ENCODE measurements at regions not wholly inside any gene's neighbourhood (a gene's known extent, or its start where the extent isn't known, plus 50 kb on each side); places are given as distances from the start of the nearest gene placed in this dataset.

DNA sequence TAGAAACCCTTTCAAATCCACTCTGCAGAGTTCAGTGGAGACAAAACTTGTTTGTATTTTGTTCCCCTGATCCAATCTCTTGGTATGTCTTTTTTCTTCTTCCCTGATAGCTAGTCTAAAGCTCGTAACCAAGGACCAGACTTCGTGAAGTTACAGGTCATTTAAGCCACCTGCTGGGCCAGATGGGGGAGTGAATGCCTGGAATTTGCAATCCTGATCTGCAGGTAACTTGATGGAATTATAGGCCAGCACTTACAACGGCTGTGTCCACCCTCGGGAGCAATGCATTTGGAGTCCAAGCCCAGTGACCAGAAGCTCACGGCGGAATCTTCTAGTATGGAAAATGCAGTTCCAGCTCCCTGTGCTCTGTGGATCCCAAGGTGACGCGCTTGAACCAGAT lies 566.9 kb downstream of the TCERG1L start:
- CTCF ChIA-PET, result no interaction called here
- peaks cover 0 to 1% (median 0%) of the 10 kb centered on the region in 7 donors for H3K4me1 Mint-ChIP-seq
- H3K36me3 Mint-ChIP-seq, result no peaks in the 10 kb centered on the region

DNA sequence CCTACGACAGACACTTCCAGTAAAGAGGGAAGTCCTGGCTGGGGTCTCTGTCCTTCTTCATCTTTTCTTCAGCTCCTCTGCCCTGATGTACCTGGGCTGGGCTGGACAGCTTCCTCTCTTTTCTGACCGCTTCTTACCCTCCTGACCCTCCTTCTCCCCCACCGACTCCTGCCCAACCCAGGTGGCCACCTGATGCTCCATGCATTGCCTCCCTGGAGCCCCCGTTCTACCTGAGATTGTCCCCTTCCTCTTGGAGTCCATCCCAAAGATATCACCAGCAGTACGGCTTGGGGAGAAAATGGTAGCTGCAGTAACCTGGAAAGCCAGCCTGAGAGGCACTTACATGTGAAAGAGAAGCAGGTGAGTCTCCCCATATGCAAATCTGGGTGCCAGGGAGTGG lies 566.3 kb downstream of the TCERG1L start:
- Histone ChIP-seq H3K27ac (ENCODE audit: low read depth, low read length) (no peak overlapping the region), H3K27me3 (ENCODE audit: control insufficient read depth in 2 of 2, insufficient read depth in 2 of 2, low read length in 2 of 2) (no peaks in the 10 kb centered on the region), H3K9me3 (ENCODE audit: control insufficient read depth in 2 of 3, low read length in 3 of 3) (no peaks in the 10 kb centered on the region), H3K4me3 (ENCODE audit: low read length) (no peak overlapping the region), H3K4me1 (ENCODE audit: control insufficient read depth in 2 of 2, insufficient read depth in 2 of 2, low read length in 2 of 2) (no peaks in the 10 kb centered on the region), H3K36me3 (ENCODE audit: control insufficient read depth in 2 of 3, insufficient read depth in 3 of 3, low read length in 3 of 3) (no peaks in the 10 kb centered on the region)
- POLR2A ChIA-PET, result no interaction called here
- intact Hi-C loops (cut with micrococcal nuclease), result no loop called here
- Mint-ChIP-seq H3K27ac (no peak overlapping the region), H3K36me3 (no peaks in the 10 kb centered on the region), H3K9me3 (peaks cover 0 to 3% (median 0%) of the 10 kb centered on the region in 11 donors), H3K4me1 (peaks cover 0 to 1% (median 0%) of the 10 kb centered on the region in 7 donors), H3K4me3 (no peak overlapping the region), H3K27me3 (peaks cover 0 to 10% (median 7%) of the 10 kb centered on the region in 5 donors)
- CTCF ChIA-PET, result no interaction called here
- DNase-seq (no peak), ATAC-seq (no peak)

More for the DNA sequence above, 566.9 kb downstream of the TCERG1L start:
- intact Hi-C loops (cut with micrococcal nuclease), result no loop called here
- H3K27ac ChIP-seq (ENCODE audit: low read depth, low read length), result no peak overlapping the region
- no peaks in the 10 kb centered on the region for H3K27me3 ChIP-seq (ENCODE audit: control insufficient read depth in 2 of 2, insufficient read depth in 2 of 2, low read length in 2 of 2)
- no peaks in the 10 kb centered on the region for H3K36me3 ChIP-seq (ENCODE audit: control insufficient read depth in 2 of 3, insufficient read depth in 3 of 3, low read length in 3 of 3)
- H3K9me3 Mint-ChIP-seq, result peaks cover 0 to 4% (median 0%) of the 10 kb centered on the region in 11 donors
- peaks cover 0 to 7% (median 4%) of the 10 kb centered on the region in 5 donors for H3K27me3 Mint-ChIP-seq
- H3K27ac Mint-ChIP-seq, result no peak overlapping the region
- H3K4me1 ChIP-seq (ENCODE audit: control insufficient read depth in 2 of 2, insufficient read depth in 2 of 2, low read length in 2 of 2), result no peaks in the 10 kb centered on the region
- POLR2A ChIA-PET, result no interaction called here
- H3K9me3 ChIP-seq (ENCODE audit: control insufficient read depth in 2 of 3, low read length in 3 of 3), result no peaks in the 10 kb centered on the region
- no peak overlapping the region for H3K4me3 ChIP-seq (ENCODE audit: low read length)
- no peak overlapping the region for H3K4me3 Mint-ChIP-seq
- DNase-seq (no peak), ATAC-seq (no peak)

DNA sequence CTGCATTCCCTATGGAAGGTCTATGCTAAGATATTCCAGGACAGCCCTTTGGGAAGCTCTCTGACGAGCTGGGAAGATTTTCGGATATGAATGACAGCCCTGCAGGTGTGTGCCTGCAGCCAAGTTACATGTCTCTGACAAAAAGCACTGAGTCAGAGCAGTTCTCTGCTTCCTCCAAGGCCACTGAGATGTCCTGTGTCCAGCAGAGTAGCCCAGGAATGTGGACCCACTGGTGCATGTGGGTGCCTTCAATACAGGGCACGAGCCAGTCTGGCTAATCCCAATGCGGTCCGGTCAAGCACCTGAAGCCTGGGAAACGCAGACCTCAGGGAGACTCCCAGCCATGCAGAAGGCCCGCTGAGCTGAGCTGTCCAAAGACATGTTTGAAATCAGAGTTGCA lies 565.7 kb downstream of the TCERG1L start:
- ChIA-PET POLR2A (no interaction called here), CTCF (no interaction called here)
- no peak overlapping the region for H3K27ac Mint-ChIP-seq
- peaks cover 0 to 3% (median 0%) of the 10 kb centered on the region in 11 donors for H3K9me3 Mint-ChIP-seq
- ATAC-seq, result no peak
- DNase-seq, result no peak
- Histone ChIP-seq H3K27me3 (ENCODE audit: control insufficient read depth in 2 of 2, insufficient read depth in 2 of 2, low read length in 2 of 2) (no peaks in the 10 kb centered on the region), H3K36me3 (ENCODE audit: control insufficient read depth in 2 of 3, insufficient read depth in 3 of 3, low read length in 3 of 3) (no peaks in the 10 kb centered on the region), H3K4me1 (ENCODE audit: control insufficient read depth in 2 of 2, insufficient read depth in 2 of 2, low read length in 2 of 2) (no peaks in the 10 kb centered on the region), H3K4me3 (ENCODE audit: low read length) (no peak overlapping the region), H3K9me3 (ENCODE audit: control insufficient read depth in 2 of 3, low read length in 3 of 3) (no peaks in the 10 kb centered on the region), H3K27ac (ENCODE audit: low read depth, low read length) (no peak overlapping the region)
- no peak overlapping the region for H3K4me3 Mint-ChIP-seq
- no peaks in the 10 kb centered on the region for H3K36me3 Mint-ChIP-seq
- H3K4me1 Mint-ChIP-seq, result peaks cover 0 to 1% (median 0%) of the 10 kb centered on the region in 7 donors
- intact Hi-C loops (cut with micrococcal nuclease), result no loop called here
- peaks cover 0 to 10% (median 7%) of the 10 kb centered on the region in 5 donors for H3K27me3 Mint-ChIP-seq

DNA sequence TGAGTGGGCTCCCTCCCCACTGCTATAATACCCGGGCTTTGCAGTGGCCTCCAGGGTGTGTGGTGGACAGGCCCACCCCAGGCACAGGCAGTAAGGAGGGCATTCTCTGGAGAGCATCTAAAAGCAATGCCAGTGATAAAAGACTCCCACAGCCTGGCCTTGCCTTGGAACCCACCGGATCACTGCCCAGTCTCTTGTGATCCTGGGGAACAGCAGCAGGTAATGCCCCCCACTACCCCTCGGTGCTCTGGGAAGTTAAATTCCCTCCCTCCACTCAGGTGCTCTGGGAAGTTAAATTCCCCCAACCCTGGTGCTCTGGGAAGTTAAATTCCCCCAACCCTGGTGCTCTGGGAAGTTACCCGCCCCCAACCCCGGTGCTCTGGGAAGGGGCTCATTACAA lies 565.2 kb downstream of the TCERG1L start:
- ChIA-PET POLR2A (no interaction called here), CTCF (no interaction called here)
- Histone ChIP-seq H3K9me3 (ENCODE audit: control insufficient read depth in 2 of 3, low read length in 3 of 3) (no peaks in the 10 kb centered on the region), H3K36me3 (ENCODE audit: control insufficient read depth in 2 of 3, insufficient read depth in 3 of 3, low read length in 3 of 3) (no peaks in the 10 kb centered on the region), H3K4me1 (ENCODE audit: control insufficient read depth in 2 of 2, insufficient read depth in 2 of 2, low read length in 2 of 2) (no peaks in the 10 kb centered on the region), H3K27ac (ENCODE audit: low read depth, low read length) (no peak overlapping the region), H3K27me3 (ENCODE audit: control insufficient read depth in 2 of 2, insufficient read depth in 2 of 2, low read length in 2 of 2) (no peaks in the 10 kb centered on the region), H3K4me3 (ENCODE audit: low read length) (no peak overlapping the region)
- intact Hi-C loops (cut with micrococcal nuclease), result no loop called here
- H3K27me3 Mint-ChIP-seq, result peaks cover 0 to 14% (median 7%) of the 10 kb centered on the region in 5 donors
- ATAC-seq (no peak), DNase-seq (no peak)
- H3K4me3 Mint-ChIP-seq, result no peak overlapping the region
- no peaks in the 10 kb centered on the region for H3K36me3 Mint-ChIP-seq
- no peak overlapping the region for H3K27ac Mint-ChIP-seq
- H3K4me1 Mint-ChIP-seq, result peaks cover 0 to 1% (median 0%) of the 10 kb centered on the region in 7 donors
- H3K9me3 Mint-ChIP-seq, result peaks cover 0 to 3% (median 0%) of the 10 kb centered on the region in 11 donors

DNA sequence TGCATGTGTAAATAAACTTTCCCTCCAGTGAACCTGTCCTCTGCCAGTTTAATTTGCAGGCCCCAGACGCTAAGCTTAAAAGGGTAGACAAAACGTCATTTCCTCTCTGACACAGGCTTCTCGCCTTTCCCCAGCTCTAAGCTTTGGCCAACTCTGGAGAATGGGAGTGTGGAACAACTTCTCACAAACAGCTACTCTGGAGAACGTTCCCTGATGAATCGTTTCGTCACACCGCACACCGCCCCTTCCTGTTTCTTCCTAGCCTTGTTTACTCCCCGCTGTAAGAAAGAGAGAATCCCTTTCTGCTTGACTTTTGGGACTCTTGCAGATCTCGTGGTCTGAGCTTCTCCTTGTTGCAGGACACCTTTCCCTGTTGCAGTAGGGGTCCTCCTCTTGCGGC lies 564.2 kb downstream of the TCERG1L start:
- ATAC-seq, result no peak
- H3K9me3 Mint-ChIP-seq, result peaks cover 0 to 2% (median 0%) of the 10 kb centered on the region in 11 donors

DNA sequence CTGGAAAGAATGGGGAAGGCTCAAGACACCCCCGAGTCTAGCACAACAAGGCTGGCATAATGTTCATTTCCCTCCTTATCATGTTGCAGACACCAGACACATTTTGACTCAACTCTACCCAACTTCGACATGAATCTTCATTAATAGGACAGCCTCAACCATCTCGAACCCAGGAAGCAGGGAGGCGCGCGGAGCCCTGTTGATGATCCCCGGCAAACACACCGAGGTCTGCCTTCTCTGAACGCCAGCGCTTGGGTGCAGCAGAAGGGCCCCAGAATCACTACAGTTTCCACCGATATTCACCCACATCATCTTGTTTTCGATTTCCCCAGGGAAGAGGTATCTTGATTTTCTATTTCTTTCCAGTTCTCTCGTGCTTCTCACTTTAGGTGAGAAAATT lies 563.6 kb downstream of the TCERG1L start:
- ChIA-PET CTCF (no interaction called here), POLR2A (no interaction called here)
- H3K4me3 ChIP-seq (ENCODE audit: low read length), result no peak overlapping the region
- Mint-ChIP-seq H3K9me3 (peaks cover 0 to 2% (median 0%) of the 10 kb centered on the region in 11 donors), H3K4me1 (peaks cover 0 to 1% (median 0%) of the 10 kb centered on the region in 7 donors), H3K4me3 (no peak overlapping the region), H3K36me3 (no peaks in the 10 kb centered on the region), H3K27ac (no peak overlapping the region), H3K27me3 (peaks cover 0 to 18% (median 7%) of the 10 kb centered on the region in 5 donors)
- no peaks in the 10 kb centered on the region for H3K27me3 ChIP-seq (ENCODE audit: control insufficient read depth in 2 of 2, insufficient read depth in 2 of 2, low read length in 2 of 2)
- intact Hi-C loops (cut with micrococcal nuclease), result no loop called here
- H3K4me1 ChIP-seq (ENCODE audit: control insufficient read depth in 2 of 2, insufficient read depth in 2 of 2, low read length in 2 of 2), result no peaks in the 10 kb centered on the region
- DNase-seq (no peak), ATAC-seq (no peak)
- H3K36me3 ChIP-seq (ENCODE audit: control insufficient read depth in 2 of 3, insufficient read depth in 3 of 3, low read length in 3 of 3), result no peaks in the 10 kb centered on the region
- H3K9me3 ChIP-seq (ENCODE audit: control insufficient read depth in 2 of 3, low read length in 3 of 3), result no peaks in the 10 kb centered on the region
- no peak overlapping the region for H3K27ac ChIP-seq (ENCODE audit: low read depth, low read length)

More for the DNA sequence above, 564.2 kb downstream of the TCERG1L start:
- no peak overlapping the region for H3K27ac ChIP-seq (ENCODE audit: low read depth, low read length)
- no peaks in the 10 kb centered on the region for H3K9me3 ChIP-seq (ENCODE audit: control insufficient read depth in 2 of 3, low read length in 3 of 3)
- no peaks in the 10 kb centered on the region for H3K4me1 ChIP-seq (ENCODE audit: control insufficient read depth in 2 of 2, insufficient read depth in 2 of 2, low read length in 2 of 2)
- no peaks in the 10 kb centered on the region for H3K27me3 ChIP-seq (ENCODE audit: control insufficient read depth in 2 of 2, insufficient read depth in 2 of 2, low read length in 2 of 2)
- CTCF ChIA-PET, result no interaction called here
- Mint-ChIP-seq H3K4me1 (peaks cover 0 to 1% (median 0%) of the 10 kb centered on the region in 7 donors), H3K27ac (no peak overlapping the region), H3K4me3 (no peak overlapping the region), H3K36me3 (no peaks in the 10 kb centered on the region), H3K27me3 (peaks cover 0 to 18% (median 7%) of the 10 kb centered on the region in 5 donors)
- POLR2A ChIA-PET, result no interaction called here
- intact Hi-C loops (cut with micrococcal nuclease), result no loop called here
- DNase-seq, result no peak
- H3K36me3 ChIP-seq (ENCODE audit: control insufficient read depth in 2 of 3, insufficient read depth in 3 of 3, low read length in 3 of 3), result no peaks in the 10 kb centered on the region
- no peak overlapping the region for H3K4me3 ChIP-seq (ENCODE audit: low read length)

DNA sequence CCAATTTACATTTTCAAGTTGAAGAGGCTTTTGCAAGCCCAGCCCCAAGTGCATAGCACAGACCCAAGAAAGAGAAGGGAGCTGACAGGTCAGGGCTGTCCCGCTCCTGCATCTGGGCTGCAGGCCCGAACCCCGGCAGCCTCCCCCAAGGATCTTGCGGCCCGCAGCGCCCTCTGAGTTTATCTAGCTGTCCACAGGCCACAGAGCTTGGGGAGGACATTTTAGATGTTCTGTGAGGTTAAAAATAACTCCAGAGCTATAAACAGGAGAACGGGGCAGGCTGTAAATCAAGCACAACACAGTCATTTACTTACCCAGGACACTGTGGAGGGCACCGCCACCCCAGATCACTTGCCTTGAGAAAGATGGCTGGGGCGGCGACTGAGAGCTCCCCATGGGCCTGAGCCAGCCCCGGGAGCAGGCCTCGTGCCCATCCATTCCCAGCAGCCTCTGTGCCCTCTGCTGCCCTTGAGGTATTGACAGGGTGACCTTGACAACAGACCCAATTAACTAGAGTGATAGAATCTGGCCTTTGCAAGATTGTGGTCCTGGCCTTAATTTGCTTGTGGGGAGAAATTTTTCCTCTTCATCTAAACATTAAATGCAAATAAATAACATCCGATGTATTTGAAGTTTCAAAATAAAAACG lies 563.0 kb downstream of the TCERG1L start:
- Histone ChIP-seq H3K4me3 (ENCODE audit: low read length) (no peak overlapping the region), H3K36me3 (ENCODE audit: control insufficient read depth in 2 of 3, insufficient read depth in 3 of 3, low read length in 3 of 3) (no peaks in the 10 kb centered on the region), H3K4me1 (ENCODE audit: control insufficient read depth in 2 of 2, insufficient read depth in 2 of 2, low read length in 2 of 2) (no peaks in the 10 kb centered on the region), H3K27ac (ENCODE audit: low read depth, low read length) (no peak overlapping the region), H3K27me3 (ENCODE audit: control insufficient read depth in 2 of 2, insufficient read depth in 2 of 2, low read length in 2 of 2) (no peaks in the 10 kb centered on the region), H3K9me3 (ENCODE audit: control insufficient read depth in 2 of 3, low read length in 3 of 3) (no peaks in the 10 kb centered on the region)
- Mint-ChIP-seq H3K36me3 (no peaks in the 10 kb centered on the region), H3K27ac (no peak overlapping the region), H3K4me3 (no peak overlapping the region), H3K4me1 (peaks cover 0 to 1% (median 0%) of the 10 kb centered on the region in 7 donors), H3K27me3 (peaks cover 0 to 18% (median 7%) of the 10 kb centered on the region in 5 donors), H3K9me3 (peaks cover 0 to 4% (median 0%) of the 10 kb centered on the region in 11 donors)
- intact Hi-C loops (cut with micrococcal nuclease), result no loop called here
- ATAC-seq (no peak), DNase-seq (no peak)
- CTCF ChIA-PET, result no interaction called here
- POLR2A ChIA-PET, result no interaction called here
